Uterus (tissue), 2 donors: ENCODE measurements at regions not wholly inside any gene's neighbourhood (a gene's known extent, or its start where the extent isn't known, plus 50 kb on each side); places are given as distances from the start of the nearest gene placed in this dataset.

Experiments
- POLR2A ChIP-seq, 2 donors: fragments of 450-650 bp; IDR thresholded peaks; one replicate each; pipeline ENCODE4 v1.6.1; 2016; ENCODE audit warnings: antibody characterized with exemption in 2 of 2, mild to moderate bottlenecking in 1 of 2, moderate library complexity in 1 of 2
- TF ChIP-seq, protein P1 (sequence below), 4 experiments: fragments of 200-600 bp in 2 of 4; fragments of 450-650 bp in 2 of 4; sonication (generic) in 2 of 4; IDR thresholded peaks; one replicate each; pipeline ENCODE4 v1.5.1; 2016 to 2019; ENCODE audit warnings: antibody characterized with exemption in 4 of 4, mild to moderate bottlenecking in 2 of 4, moderate library complexity in 1 of 4

DNA sequence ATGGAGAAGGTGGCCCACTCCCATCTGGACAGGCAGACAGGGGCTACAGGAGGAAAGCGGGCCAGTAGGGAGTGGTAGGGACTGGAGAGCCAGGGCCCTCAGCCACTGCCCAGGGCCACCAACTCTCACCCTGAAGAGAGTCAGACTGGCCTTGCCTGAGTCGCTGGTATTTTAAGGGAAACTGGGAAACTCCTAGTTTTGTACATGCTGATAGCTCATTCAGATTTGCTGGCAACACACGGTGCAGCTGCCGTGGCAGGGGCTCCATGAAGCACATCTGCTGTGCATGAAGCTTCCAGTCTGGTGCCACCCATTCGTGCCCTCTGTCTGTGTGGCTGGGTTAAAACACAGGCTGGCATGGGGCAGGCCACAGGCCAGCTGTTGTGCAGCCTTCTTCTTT lies 137.3 kb upstream of the GLI2 start:
- TF ChIP-seq, protein P1, sequence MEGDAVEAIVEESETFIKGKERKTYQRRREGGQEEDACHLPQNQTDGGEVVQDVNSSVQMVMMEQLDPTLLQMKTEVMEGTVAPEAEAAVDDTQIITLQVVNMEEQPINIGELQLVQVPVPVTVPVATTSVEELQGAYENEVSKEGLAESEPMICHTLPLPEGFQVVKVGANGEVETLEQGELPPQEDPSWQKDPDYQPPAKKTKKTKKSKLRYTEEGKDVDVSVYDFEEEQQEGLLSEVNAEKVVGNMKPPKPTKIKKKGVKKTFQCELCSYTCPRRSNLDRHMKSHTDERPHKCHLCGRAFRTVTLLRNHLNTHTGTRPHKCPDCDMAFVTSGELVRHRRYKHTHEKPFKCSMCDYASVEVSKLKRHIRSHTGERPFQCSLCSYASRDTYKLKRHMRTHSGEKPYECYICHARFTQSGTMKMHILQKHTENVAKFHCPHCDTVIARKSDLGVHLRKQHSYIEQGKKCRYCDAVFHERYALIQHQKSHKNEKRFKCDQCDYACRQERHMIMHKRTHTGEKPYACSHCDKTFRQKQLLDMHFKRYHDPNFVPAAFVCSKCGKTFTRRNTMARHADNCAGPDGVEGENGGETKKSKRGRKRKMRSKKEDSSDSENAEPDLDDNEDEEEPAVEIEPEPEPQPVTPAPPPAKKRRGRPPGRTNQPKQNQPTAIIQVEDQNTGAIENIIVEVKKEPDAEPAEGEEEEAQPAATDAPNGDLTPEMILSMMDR (IDR thresholded peaks at IDR 0.05), result no peak
- TF ChIP-seq POLR2A (IDR thresholded peaks at IDR 0.05), result no peak
